Heart left ventricle (tissue), 13 donors: ENCODE measurements at regions not wholly inside any gene's neighbourhood (a gene's known extent, or its start where the extent isn't known, plus 50 kb on each side); places are given as distances from the start of the nearest gene placed in this dataset.

Source experiments
- POLR2A ChIP-seq, 2 donors: fragments of 450-650 bp; IDR thresholded peaks; one replicate each; pipeline ENCODE4 v1.6.1; 2017; ENCODE audit warnings: antibody characterized with exemption in 2 of 2, mild to moderate bottlenecking in 2 of 2, moderate library complexity in 2 of 2
- TF ChIP-seq, protein P1 (sequence below), 12 donors: fragments of 200-600 bp; sonication (generic) in 4 of 12; IDR thresholded peaks; one replicate each; pipeline versions ENCODE4 v1.5.0 to v1.8.0; 2018 to 2022; ENCODE audit warnings: antibody characterized with exemption in 12 of 12, mild to moderate bottlenecking in 5 of 12
- donor health status: ischemic (EF 13 %, LVEDD 7.1; RV severe dilation, severe dysfunction).
- donor health status: DM: no; HTN: yes; CAD: no.
- donor health status: DM: no; HTN: no; CAD: no.
- donor health status: ischemic (EF 25% LVEDD 6.9; RV normal size, moderate dysfunction).
- donor health status: ischemic (EF 25% LVEDD 5.7; RV mildly dilated, moderate dysfunction).
- donor health status: ischemic (EF 35%, LVEDD 5.7; RV mildly dilated, moderate dysfunction).
- donor health status: nonischemic (EF 11% LVEDD 7.7; RV severe dilation, severe dysfunction).
- donor health status: DM: yes; HTN: yes; CAD: no.
- donor health status: PGD.
- donor health status: ischemic (EF 29% LVEDD 5.4; RV normal size, mild dysfunction).
- donor health status: nonischemic (EF 23%, LVEDD 6.1; RV moderate dilation, normal function).

DNA sequence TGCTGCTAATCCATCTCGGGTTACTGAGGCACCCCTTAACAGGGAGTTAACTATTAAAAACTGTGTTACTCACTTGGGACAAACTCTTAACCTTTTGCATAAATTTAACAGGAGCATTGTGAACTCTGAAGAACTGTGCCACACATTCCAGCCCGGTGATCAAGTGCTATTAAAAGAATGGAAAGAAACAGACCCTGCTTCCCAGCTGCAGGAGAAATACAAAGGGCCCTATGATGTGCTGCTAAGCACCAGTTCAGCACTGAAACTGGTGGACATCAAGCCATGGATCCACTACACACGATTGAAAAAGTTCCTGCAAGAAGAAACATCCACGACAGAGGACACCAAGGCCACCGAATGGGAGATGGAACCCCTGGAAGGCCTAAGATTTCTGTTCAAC lies 114.7 kb upstream of the PLCL2 start:
- TF ChIP-seq POLR2A (IDR thresholded peaks at IDR 0.05), result no peak
- TF ChIP-seq, protein P1, sequence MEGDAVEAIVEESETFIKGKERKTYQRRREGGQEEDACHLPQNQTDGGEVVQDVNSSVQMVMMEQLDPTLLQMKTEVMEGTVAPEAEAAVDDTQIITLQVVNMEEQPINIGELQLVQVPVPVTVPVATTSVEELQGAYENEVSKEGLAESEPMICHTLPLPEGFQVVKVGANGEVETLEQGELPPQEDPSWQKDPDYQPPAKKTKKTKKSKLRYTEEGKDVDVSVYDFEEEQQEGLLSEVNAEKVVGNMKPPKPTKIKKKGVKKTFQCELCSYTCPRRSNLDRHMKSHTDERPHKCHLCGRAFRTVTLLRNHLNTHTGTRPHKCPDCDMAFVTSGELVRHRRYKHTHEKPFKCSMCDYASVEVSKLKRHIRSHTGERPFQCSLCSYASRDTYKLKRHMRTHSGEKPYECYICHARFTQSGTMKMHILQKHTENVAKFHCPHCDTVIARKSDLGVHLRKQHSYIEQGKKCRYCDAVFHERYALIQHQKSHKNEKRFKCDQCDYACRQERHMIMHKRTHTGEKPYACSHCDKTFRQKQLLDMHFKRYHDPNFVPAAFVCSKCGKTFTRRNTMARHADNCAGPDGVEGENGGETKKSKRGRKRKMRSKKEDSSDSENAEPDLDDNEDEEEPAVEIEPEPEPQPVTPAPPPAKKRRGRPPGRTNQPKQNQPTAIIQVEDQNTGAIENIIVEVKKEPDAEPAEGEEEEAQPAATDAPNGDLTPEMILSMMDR (IDR thresholded peaks at IDR 0.05), result no peak
